GM23248 (cell line): ENCODE measurements at regions not wholly inside any gene's neighbourhood (a gene's known extent, or its start where the extent isn't known, plus 50 kb on each side); places are given as distances from the start of the nearest gene placed in this dataset.

Experiments used
- EZH2 ChIP-seq: fragments of 200-600 bp; sonication (generic); IDR thresholded peaks from 2 replicates; pipeline ENCODE4 v1.6.1; 2018; ENCODE audit warnings: antibody characterized with exemption, mild to moderate bottlenecking; ENCODE audit not compliant: insufficient read depth, poor library complexity, severe bottlenecking
- EZH2phosphoT487 ChIP-seq: fragments of 200-600 bp; sonication (generic); IDR thresholded peaks from 2 replicates; pipeline ENCODE4 v1.6.1; 2018; ENCODE audit warnings: antibody characterized with exemption, moderate library complexity, mild to moderate bottlenecking, low read depth; ENCODE audit not compliant: insufficient read depth

DNA sequence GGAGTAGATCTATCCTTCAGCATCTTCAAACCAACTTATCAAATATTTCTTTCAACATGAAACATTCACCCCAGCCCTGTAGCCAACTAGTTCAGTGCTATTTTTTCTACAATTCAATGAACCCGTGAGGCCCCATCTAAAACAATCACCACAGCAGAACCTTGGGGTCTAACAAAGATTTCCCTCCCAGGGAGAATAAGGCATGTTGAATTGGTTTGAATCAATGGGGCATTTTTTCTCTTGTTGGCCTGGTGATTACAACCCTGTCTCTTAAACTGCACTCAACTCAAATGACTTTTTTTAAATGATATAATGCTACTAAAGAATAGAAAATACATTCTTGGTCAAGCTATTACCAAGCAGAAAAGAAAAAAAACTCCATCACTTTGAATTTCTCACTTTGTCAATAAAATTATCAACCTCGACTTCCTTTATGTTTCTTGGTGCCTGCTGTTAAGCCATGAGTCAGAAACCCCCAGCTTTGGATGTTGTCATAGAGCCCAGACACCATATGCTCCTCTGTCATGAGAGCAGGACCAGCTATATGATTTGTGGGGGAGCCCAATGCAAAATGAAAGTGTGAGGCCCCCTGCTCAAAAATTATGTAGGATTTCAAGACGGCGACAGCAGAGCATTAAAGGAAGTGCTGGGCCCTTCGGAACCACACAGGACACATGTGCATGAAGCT is 282.4 kb downstream of the MEIS1 start:
- TF ChIP-seq EZH2, result no peak
- no peak for TF ChIP-seq EZH2phosphoT487
